Right ventricle myocardium inferior (tissue), 1 donor: ENCODE measurements at regions not wholly inside any gene's neighbourhood (a gene's known extent, or its start where the extent isn't known, plus 50 kb on each side); places are given as distances from the start of the nearest gene placed in this dataset.
"Not testable (repeated sequence)": the region's sequence is repeated elsewhere in the genome, so short reads cannot be mapped to it uniquely, and the experiment has no call there.

ENCODE experiments used
- ATAC-seq: fragments of 200-7000 bp; cut with Tn5 transposase; one replicate; pipeline ENCODE4 v1.9.1; 2020; ENCODE audit warnings: mild to moderate bottlenecking, moderate library complexity
- DNase-seq: peaks from one replicate; pipeline ENCODE4 v3.0.0; 2021; ENCODE audit errors: missing footprints
- intact Hi-C: fragments of 100-400 bp; cut with DNase I; formaldehyde crosslinking; loops from one replicate; pipeline ENCODE4 v1.11.0; 2022
- donor health status: DM: no; HTN: yes; CAD: no; lungs with severe emphysema.

- DNase-seq, result no peak
- intact Hi-C loops, result no loop called here
- no peak for ATAC-seq
Observed at GRCh38 chr3:33949074-33949473, 150.6 kb downstream of the PDCD6IP start.

GRCh38 chr3:33954956-33955355 lies 156.5 kb downstream of the PDCD6IP start:
- ATAC-seq (no peak), DNase-seq (no peak)
- intact Hi-C loops, result no loop called here

GRCh38 chr3:33956206-33956605 lies 157.8 kb downstream of the PDCD6IP start:
- ATAC-seq, result no peak
- intact Hi-C loops, result no loop called here

GRCh38 chr3:33956776-33957175 lies 158.3 kb downstream of the PDCD6IP start:
- no peak for ATAC-seq
- no peak for DNase-seq
- intact Hi-C loops, result no loop called here

More at GRCh38 chr3:33956206-33956605, 157.8 kb downstream of the PDCD6IP start:
- DNase-seq, result no peak

GRCh38 chr3:33957176-33957575 lies 158.7 kb downstream of the PDCD6IP start:
- ATAC-seq (no peak), DNase-seq (no peak)
- intact Hi-C loops, result no loop called here

- DNase-seq (no peak), ATAC-seq (no peak)
- intact Hi-C loops, result no loop called here
Observed at GRCh38 chr3:33958661-33959060, 160.2 kb downstream of the PDCD6IP start.

- ATAC-seq, result no peak
- intact Hi-C loops, result no loop called here
- DNase-seq, result no peak
Observed at GRCh38 chr3:33962396-33962795, 164.0 kb downstream of the PDCD6IP start.

- DNase-seq, ATAC-seq, intact Hi-C loops: not testable (repeated sequence)
Observed at GRCh38 chr3:33970180-33970579, 171.8 kb downstream of the PDCD6IP start.

GRCh38 chr3:33971055-33971454 lies 172.6 kb downstream of the PDCD6IP start:
- DNase-seq, result no peak
- ATAC-seq, result no peak
- intact Hi-C loops, result no loop called here

- intact Hi-C loops, result no loop called here
- no peak for DNase-seq
- ATAC-seq, result no peak
Observed at GRCh38 chr3:33975463-33975862, 177.0 kb downstream of the PDCD6IP start.

GRCh38 chr3:33977227-33977626 lies 178.8 kb downstream of the PDCD6IP start:
- intact Hi-C loops, result no loop called here
- DNase-seq (no peak), ATAC-seq (no peak)

- DNase-seq, result no peak
- ATAC-seq, result no peak
- intact Hi-C loops, result no loop called here
Observed at GRCh38 chr3:33980252-33980651, 181.8 kb downstream of the PDCD6IP start.

- ATAC-seq (no peak), DNase-seq (no peak)
- intact Hi-C loops, result no loop called here
Observed at GRCh38 chr3:33982269-33982798, 183.9 kb downstream of the PDCD6IP start.

GRCh38 chr3:33982949-33983348 lies 184.5 kb downstream of the PDCD6IP start:
- ATAC-seq, intact Hi-C loops, DNase-seq: not testable (repeated sequence)

GRCh38 chr3:33989229-33989628 lies 190.8 kb downstream of the PDCD6IP start:
- no peak for DNase-seq
- intact Hi-C loops, result no loop called here
- no peak for ATAC-seq

- ATAC-seq, result no peak
- DNase-seq, result no peak
- intact Hi-C loops, result no loop called here
Observed at GRCh38 chr3:33991673-33992072, 193.2 kb downstream of the PDCD6IP start.

- intact Hi-C loops, result no loop called here
- no peak for DNase-seq
- no peak for ATAC-seq
Observed at GRCh38 chr3:33993631-33994030, 195.2 kb downstream of the PDCD6IP start.

- ATAC-seq (no peak), DNase-seq (no peak)
- intact Hi-C loops, result no loop called here
Observed at GRCh38 chr3:33994568-33994967, 196.1 kb downstream of the PDCD6IP start.

- intact Hi-C loops, result no loop called here
- ATAC-seq (no peak), DNase-seq (no peak)
Observed at GRCh38 chr3:34000301-34000700, 201.9 kb downstream of the PDCD6IP start.

- intact Hi-C loops, result no loop called here
- ATAC-seq, result no peak
- DNase-seq, result no peak
Observed at GRCh38 chr3:34001022-34001421, 202.6 kb downstream of the PDCD6IP start.

- ATAC-seq (no peak), DNase-seq (no peak)
- intact Hi-C loops, result no loop called here
Observed at GRCh38 chr3:34001990-34002389, 203.6 kb downstream of the PDCD6IP start.
